Central memory CD8-positive, alpha-beta T cell (primary cell): ENCODE measurements at regions not wholly inside any gene's neighbourhood (a gene's known extent, or its start where the extent isn't known, plus 50 kb on each side); places are given as distances from the start of the nearest gene placed in this dataset.
"Not testable (repeated sequence)": the region's sequence is repeated elsewhere in the genome, so short reads cannot be mapped to it uniquely, and the experiment has no call there.

Experiments
- ATAC-seq: fragments of 150-1000 bp; cut with Tn5 transposase; replicated peaks from 2 replicates; pipeline ENCODE4 v1.10.0; 2022; ENCODE audit warnings: mild to moderate bottlenecking, moderate FRiP score, moderate number of reproducible peaks; ENCODE audit not compliant: poor library complexity, severe bottlenecking; ENCODE audit errors: extremely low read depth
- DNase-seq, 2 donors: peaks; one replicate each; pipeline ENCODE4 v3.0.0; 2021; ENCODE audit warnings: low spot score in 2 of 2
- H3K27ac Mint-ChIP-seq: one replicate; pipeline ENCODE4 v1.8.0; 2022; ENCODE audit warnings: low read depth, mild to moderate bottlenecking, moderate library complexity, mixed read lengths
- H3K27me3 Mint-ChIP-seq: one replicate; pipeline ENCODE4 v1.8.0; 2022; ENCODE audit warnings: mixed read lengths
- H3K36me3 Mint-ChIP-seq: one replicate; pipeline ENCODE4 v1.8.0; 2022; ENCODE audit warnings: mild to moderate bottlenecking, moderate library complexity, mixed read lengths; ENCODE audit not compliant: insufficient read depth
- H3K4me1 Mint-ChIP-seq: one replicate; pipeline ENCODE4 v1.8.0; 2022; ENCODE audit warnings: mixed read lengths
- H3K4me3 Mint-ChIP-seq: one replicate; pipeline ENCODE4 v1.8.0; 2022; ENCODE audit warnings: mild to moderate bottlenecking, moderate library complexity, mixed read lengths
- H3K9me3 Mint-ChIP-seq: one replicate; pipeline ENCODE4 v1.8.0; 2022; ENCODE audit warnings: mixed read lengths

GRCh38 chr10:111634191-111634590, 549.4 kb downstream of the GPAM start:
- no peak overlapping the region for H3K27ac Mint-ChIP-seq
- ATAC-seq (no peak), DNase-seq (no peak)
- no peaks in the 10 kb centered on the region for H3K36me3 Mint-ChIP-seq
- no peak overlapping the region for H3K4me3 Mint-ChIP-seq
- H3K27me3 Mint-ChIP-seq: peaks cover 11% of the 10 kb centered on the region
- H3K4me1 Mint-ChIP-seq: no peaks in the 10 kb centered on the region
- peaks cover 2% of the 10 kb centered on the region for H3K9me3 Mint-ChIP-seq

- Mint-ChIP-seq H3K4me1 (no peaks in the 10 kb centered on the region), H3K9me3 (peaks cover 19% of the 10 kb centered on the region), H3K27me3 (peaks cover 9% of the 10 kb centered on the region), H3K36me3 (no peaks in the 10 kb centered on the region), H3K4me3 (no peak overlapping the region), H3K27ac (no peak overlapping the region)
- ATAC-seq (no peak), DNase-seq (no peak)
Observed at GRCh38 chr10:111646021-111646420, 537.5 kb downstream of the GPAM start.

DNA sequence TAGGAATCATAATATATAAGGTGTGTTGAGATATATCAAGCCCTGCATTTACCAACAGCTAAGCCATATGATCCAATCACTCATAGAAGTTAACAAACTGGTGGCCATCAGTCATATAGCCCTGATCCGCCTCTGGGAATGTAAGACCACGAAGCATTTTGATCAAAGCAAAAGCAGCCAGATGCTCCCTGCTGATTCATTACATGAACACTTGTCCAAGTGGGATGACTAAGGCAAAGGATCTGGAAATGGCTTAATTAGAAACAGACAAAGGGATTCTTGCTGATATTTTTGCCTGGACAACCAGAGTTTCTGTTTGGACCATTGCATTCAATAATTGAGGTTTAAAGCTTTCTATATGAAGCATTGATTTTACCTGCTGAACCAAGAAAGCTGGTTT, 535.5 kb downstream of the GPAM start:
- DNase-seq: no peak
- Mint-ChIP-seq H3K4me3 (no peak overlapping the region), H3K27ac (no peak overlapping the region), H3K4me1 (no peaks in the 10 kb centered on the region), H3K27me3 (peaks cover 9% of the 10 kb centered on the region), H3K36me3 (no peaks in the 10 kb centered on the region), H3K9me3 (peaks cover 30% of the 10 kb centered on the region)
- ATAC-seq: no peak

DNA sequence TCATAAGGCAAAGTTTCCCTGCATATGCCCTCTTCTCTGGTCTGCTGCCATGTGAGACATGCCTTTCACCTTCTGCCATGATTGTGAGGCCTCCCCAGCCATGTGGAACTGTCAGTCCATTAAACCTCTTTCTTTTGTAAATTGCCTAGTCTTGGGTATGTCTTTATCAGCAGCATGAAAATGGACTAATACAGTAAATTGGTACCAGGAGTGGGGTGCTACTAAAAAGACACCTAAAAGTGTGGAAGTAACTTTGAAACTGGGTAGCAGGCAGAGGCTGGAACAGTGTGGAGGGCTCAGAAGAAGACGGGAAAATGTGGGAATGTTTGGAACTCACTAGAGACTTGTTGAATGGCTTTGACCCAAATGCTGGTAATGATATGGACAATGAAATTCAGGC, 534.5 kb downstream of the GPAM start:
- peaks cover 30% of the 10 kb centered on the region for H3K9me3 Mint-ChIP-seq
- not testable (repeated sequence) for H3K27ac Mint-ChIP-seq, H3K4me3 Mint-ChIP-seq, DNase-seq, H3K4me1 Mint-ChIP-seq, ATAC-seq, H3K36me3 Mint-ChIP-seq, H3K27me3 Mint-ChIP-seq

DNA sequence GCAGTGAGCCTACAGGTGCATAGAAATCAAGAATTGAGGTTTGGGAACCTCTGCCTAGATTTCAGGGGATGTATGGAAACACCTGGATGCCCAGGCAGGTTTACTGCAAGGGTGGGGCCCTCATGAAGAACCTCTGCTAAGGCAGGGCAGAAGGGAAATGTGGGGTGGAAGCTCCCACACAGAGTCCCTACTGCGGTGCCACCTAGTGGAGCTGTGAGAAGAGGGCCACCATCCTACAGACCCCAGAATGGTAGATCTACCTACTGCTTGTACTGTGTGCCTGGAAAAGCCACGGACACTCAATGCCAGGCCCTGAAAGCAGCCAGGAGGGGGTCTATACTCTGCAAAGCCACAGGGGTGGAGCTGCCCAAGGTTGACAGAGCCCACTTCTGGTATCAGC, 533.5 kb downstream of the GPAM start:
- Mint-ChIP-seq H3K36me3 (no peaks in the 10 kb centered on the region), H3K4me1 (no peaks in the 10 kb centered on the region), H3K27me3 (peaks cover 9% of the 10 kb centered on the region), H3K27ac (no peak overlapping the region), H3K4me3 (no peak overlapping the region), H3K9me3 (peaks cover 30% of the 10 kb centered on the region)
- ATAC-seq (no peak), DNase-seq (no peak)

GRCh38 chr10:111656066-111656465, 527.5 kb downstream of the GPAM start:
- H3K36me3 Mint-ChIP-seq: no peaks in the 10 kb centered on the region
- no peaks in the 10 kb centered on the region for H3K27me3 Mint-ChIP-seq
- no peak for ATAC-seq
- H3K27ac Mint-ChIP-seq: no peak overlapping the region
- no peak overlapping the region for H3K4me3 Mint-ChIP-seq
- H3K4me1 Mint-ChIP-seq: no peaks in the 10 kb centered on the region
- peaks cover 11% of the 10 kb centered on the region for H3K9me3 Mint-ChIP-seq
- no peak for DNase-seq

DNA sequence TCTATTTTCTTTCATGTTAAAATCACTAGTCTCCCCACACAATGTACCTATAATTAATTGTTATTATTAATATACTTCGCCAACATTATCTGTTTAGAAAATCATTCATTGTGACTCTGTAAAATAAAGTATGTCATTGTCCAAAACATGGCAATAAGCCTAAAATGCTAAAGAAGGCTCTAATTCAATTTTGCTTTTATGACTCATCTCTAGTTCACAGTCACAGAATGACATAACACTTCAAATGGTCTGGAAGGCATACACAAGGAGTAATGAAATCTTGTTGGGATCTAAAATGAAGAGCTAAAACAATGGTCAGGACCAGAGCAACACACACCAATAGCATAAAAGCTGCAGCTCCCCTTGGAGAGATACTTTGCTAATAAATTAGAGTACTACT, 505.8 kb downstream of the GPAM start:
- Mint-ChIP-seq H3K9me3 (no peaks in the 10 kb centered on the region), H3K4me3 (no peak overlapping the region), H3K27me3 (no peaks in the 10 kb centered on the region), H3K36me3 (no peaks in the 10 kb centered on the region), H3K27ac (no peak overlapping the region), H3K4me1 (no peaks in the 10 kb centered on the region)
- ATAC-seq (no peak), DNase-seq (no peak)

DNA sequence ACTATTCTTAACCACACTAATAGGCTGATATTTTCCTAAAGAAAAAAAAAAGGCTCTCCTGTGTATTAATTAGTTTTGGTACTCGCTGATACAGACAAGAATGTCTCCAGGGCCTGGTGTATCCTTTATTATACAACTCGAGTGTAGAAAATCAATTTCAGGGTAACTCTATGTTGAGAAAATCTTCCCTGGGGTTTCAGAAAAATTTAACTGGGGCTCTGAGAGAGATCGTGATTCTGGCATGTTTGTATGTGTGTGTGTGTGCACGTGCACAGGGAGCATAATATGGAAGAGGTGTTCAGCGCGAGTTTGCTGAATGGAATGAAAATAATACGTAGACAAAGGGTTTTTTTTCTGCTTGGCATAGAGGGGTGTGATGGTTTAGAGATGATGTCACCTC, 496.8 kb downstream of the GPAM start:
- H3K27me3 Mint-ChIP-seq: no peaks in the 10 kb centered on the region
- no peak for ATAC-seq
- no peaks in the 10 kb centered on the region for H3K4me1 Mint-ChIP-seq
- H3K27ac Mint-ChIP-seq: no peak overlapping the region
- no peak for DNase-seq
- H3K4me3 Mint-ChIP-seq: no peak overlapping the region
- peaks cover 1% of the 10 kb centered on the region for H3K36me3 Mint-ChIP-seq
- no peaks in the 10 kb centered on the region for H3K9me3 Mint-ChIP-seq

DNA sequence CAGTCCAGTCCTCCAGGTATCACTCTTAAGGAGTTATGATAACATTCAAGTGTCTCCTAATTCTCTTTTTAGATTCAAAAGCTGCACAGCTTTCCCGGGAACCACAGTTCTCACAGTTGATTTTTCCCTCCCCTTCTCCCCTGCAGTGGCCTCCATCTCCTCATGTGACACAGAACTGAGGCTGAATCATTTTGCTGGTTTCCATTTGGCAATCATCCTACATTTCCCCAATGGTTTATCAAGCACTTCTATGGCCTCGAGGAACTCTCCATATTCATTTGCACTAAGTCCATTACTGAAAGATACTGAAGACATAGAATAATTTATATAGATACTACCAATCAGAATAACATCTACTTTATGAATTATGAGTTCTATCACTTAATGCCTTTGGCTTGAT, 484.9 kb downstream of the GPAM start:
- Mint-ChIP-seq H3K27ac (no peak overlapping the region), H3K27me3 (no peaks in the 10 kb centered on the region), H3K36me3 (no peaks in the 10 kb centered on the region), H3K4me1 (no peaks in the 10 kb centered on the region), H3K4me3 (no peak overlapping the region), H3K9me3 (peaks cover 9% of the 10 kb centered on the region)
- no peak for ATAC-seq
- no peak for DNase-seq

DNA sequence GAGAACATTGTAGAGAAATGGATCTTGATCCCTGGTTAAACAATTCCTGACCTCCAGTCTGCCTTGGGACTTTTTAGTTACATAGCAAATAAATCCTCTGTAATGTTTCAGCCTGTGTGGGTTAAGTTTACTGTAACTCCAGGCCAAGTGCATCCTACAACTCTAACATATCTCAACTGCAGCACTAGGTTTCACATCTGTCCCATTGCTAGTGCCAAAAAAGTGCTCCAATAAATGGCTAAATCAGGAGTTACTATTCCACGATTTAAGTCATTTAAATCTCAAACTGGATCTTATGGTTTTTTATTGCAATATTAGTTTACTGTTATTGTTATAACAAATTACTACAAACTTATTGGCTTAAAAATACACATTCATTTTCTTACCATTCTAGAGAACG, 479.6 kb downstream of the GPAM start:
- DNase-seq (no peak), ATAC-seq (no peak)
- Mint-ChIP-seq H3K4me1 (no peaks in the 10 kb centered on the region), H3K4me3 (no peak overlapping the region), H3K27ac (no peak overlapping the region), H3K9me3 (peaks cover 9% of the 10 kb centered on the region), H3K36me3 (no peaks in the 10 kb centered on the region), H3K27me3 (no peaks in the 10 kb centered on the region)

- Mint-ChIP-seq H3K27me3 (peaks cover 3% of the 10 kb centered on the region), H3K27ac (no peak overlapping the region), H3K36me3 (no peaks in the 10 kb centered on the region), H3K4me3 (no peak overlapping the region), H3K9me3 (peaks cover 9% of the 10 kb centered on the region), H3K4me1 (no peaks in the 10 kb centered on the region)
- ATAC-seq (no peak), DNase-seq (no peak)
Observed at GRCh38 chr10:111705021-111705420, 478.5 kb downstream of the GPAM start.

DNA sequence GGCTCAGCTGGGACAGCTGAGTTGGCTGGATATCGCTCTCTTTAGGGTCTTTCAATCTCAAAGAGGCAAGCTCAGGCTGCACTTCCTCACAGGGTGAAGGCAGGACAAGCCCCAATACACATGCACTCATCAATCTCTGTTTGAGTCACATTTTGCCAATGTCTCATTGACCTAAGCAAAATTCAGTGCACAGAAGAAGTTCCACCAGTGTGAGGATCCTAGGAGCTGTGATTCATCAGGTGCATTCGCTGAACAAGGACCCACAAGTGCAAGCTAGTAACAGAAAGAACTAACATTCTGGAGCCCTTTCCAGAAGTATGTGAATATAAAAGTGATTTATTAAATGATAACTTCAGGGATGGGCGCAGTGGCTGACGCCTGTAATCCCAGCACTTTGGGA, 477.2 kb downstream of the GPAM start:
- Mint-ChIP-seq H3K4me1 (no peaks in the 10 kb centered on the region), H3K36me3 (peaks cover 2% of the 10 kb centered on the region), H3K4me3 (no peak overlapping the region), H3K9me3 (peaks cover 9% of the 10 kb centered on the region), H3K27ac (no peak overlapping the region), H3K27me3 (peaks cover 9% of the 10 kb centered on the region)
- ATAC-seq (no peak), DNase-seq (no peak)

DNA sequence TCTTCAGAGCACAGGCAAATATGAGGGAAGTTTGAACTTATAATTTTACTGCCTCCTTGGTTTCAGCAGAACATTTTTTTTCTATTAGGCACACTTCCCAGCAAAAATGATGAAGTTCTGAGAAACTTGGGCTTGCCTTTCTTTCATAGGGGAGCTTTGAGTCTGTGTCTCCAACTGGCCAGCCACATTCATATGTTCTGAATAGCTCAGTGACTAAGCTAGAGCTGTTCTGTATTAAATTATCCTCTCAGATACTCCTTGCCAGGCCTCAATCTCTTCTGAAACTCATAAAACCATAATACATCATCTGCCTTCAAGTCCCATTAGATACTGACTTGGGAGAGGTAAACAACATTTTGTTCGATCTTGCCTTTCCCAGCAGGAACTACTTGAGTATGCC, 476.5 kb downstream of the GPAM start:
- ATAC-seq (no peak), DNase-seq (no peak)
- Mint-ChIP-seq H3K4me1 (no peaks in the 10 kb centered on the region), H3K9me3 (peaks cover 9% of the 10 kb centered on the region), H3K36me3 (peaks cover 2% of the 10 kb centered on the region), H3K27me3 (peaks cover 9% of the 10 kb centered on the region), H3K27ac (no peak overlapping the region), H3K4me3 (no peak overlapping the region)

DNA sequence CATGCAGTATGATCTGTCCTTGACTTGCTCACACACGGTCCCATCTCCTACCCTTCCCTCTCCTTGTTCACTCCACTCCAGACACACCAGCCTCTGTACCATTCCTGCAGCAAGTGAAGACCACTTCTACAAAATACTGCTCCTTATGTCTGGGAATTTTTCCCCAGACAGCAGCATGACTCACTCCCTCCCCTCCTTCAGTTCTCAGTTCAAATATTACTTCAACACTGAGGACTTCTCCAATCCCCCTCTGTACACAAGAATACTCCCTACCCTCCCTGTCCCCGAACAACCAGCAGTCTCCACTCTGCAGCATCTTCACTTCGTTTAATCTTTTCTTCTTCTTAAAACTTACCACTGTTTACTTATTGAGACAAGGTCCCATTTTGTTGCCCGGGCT, 474.0 kb downstream of the GPAM start:
- no peak overlapping the region for H3K4me3 Mint-ChIP-seq
- DNase-seq (no peak), ATAC-seq (no peak)
- no peaks in the 10 kb centered on the region for H3K9me3 Mint-ChIP-seq
- H3K27ac Mint-ChIP-seq: no peak overlapping the region
- H3K27me3 Mint-ChIP-seq: peaks cover 18% of the 10 kb centered on the region
- H3K4me1 Mint-ChIP-seq: no peaks in the 10 kb centered on the region
- H3K36me3 Mint-ChIP-seq: peaks cover 2% of the 10 kb centered on the region
